NOMO-1 treated with DMSO at 0.1 percent for 48 hours (cell line): ENCODE measurements at regions not wholly inside any gene's neighbourhood (a gene's known extent, or its start where the extent isn't known, plus 50 kb on each side); places are given as distances from the start of the nearest gene placed in this dataset.

ENCODE experiments used
- DNase-seq: peaks from one replicate; lab custom pipeline; 2025; ENCODE audit not compliant: unreplicated experiment; lab: John Stamatoyannopoulos, UW

DNA sequence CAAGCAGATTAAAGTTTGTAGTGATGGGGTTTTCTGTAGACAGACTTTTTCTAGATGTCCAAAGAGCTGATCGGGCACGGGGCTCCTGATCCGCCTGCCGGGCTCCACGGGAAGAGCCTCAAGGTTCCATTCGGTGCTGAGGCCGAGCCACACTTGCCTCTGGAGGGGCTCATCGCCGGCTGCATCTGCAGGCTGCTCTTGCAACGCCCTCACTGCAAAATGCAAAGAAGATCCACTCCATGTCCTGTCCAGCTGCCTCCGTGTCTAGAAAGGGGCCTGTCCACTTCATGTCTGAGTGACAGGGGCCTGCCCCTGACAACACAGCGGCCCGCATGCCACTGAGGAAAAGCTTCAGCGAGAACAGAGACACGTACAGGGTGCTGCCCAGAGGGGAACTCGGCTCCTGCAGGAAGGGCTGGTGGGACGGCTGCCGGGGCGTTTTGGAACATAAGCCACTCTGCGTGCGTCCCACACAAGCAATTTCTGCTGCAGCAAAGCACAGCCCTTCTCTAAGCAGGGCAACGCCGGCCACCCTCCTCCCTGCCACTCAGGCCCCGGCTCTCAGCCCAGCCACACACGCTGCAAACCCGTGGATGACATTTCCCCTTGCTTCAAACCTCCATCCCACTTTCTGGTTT is 53.6 kb upstream of the CTDP1 start:
- no peak for DNase-seq

GRCh38 chr18:79626905-79627749 is 52.5 kb upstream of the CTDP1 start:
- DNase-seq, result no peak

DNA sequence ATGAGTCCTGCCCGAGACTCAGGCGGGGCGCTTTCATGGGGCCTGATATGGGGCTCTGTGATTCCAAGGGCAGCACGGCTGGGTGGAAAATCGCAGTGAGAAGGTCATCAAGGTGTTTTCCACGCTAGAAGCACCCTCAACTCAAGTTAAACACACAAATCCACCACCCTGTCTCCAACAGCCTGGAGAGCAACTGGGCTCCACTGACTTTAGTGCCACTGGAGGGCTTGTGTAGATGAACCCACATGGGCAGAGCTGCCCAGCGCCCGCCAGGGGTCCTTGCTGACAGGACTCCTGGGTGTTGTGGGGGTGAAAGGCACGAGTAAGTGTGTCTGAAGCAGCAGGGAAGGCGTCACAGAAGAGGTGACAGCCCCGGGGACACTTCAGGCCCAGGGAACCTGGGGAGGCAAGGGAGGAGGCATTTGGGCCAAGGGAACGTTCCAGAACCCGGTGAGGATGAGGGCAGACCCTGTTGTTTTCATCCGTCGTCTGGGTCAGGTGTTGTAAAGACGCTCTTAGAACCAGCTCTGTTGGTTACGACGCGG is 51.8 kb upstream of the CTDP1 start:
- no peak for DNase-seq

GRCh38 chr18:79628416-79629248 is 51.0 kb upstream of the CTDP1 start:
- no peak for DNase-seq

GRCh38 chr18:79629249-79629558 is 50.4 kb upstream of the CTDP1 start:
- no peak for DNase-seq

- DNase-seq, result no peak
Measured at GRCh38 chr18:79629606-79630005, 50.0 kb upstream of the CTDP1 start.
